A673 (cell line): ENCODE measurements at regions not wholly inside any gene's neighbourhood (a gene's known extent, or its start where the extent isn't known, plus 50 kb on each side); places are given as distances from the start of the nearest gene placed in this dataset.

Experiments
- CTCF ChIP-seq: fragments of 300-800, 200-600 bp; sonication (generic); conservative IDR thresholded peaks from 2 replicates; pipeline ENCODE4 v1.5.1; 2017; ENCODE audit warnings: low read depth, mild to moderate bottlenecking, antibody characterized with exemption, low read length, moderate library complexity, mixed read lengths
- EZH2 ChIP-seq: fragments of 200-600 bp; sonication (generic); IDR thresholded peaks from 2 replicates; pipeline ENCODE4 v1.6.1; 2017; ENCODE audit warnings: borderline replicate concordance, low read depth, mild to moderate bottlenecking, mixed read lengths, antibody characterized with exemption, low read length; ENCODE audit not compliant: poor library complexity, severe bottlenecking

DNA sequence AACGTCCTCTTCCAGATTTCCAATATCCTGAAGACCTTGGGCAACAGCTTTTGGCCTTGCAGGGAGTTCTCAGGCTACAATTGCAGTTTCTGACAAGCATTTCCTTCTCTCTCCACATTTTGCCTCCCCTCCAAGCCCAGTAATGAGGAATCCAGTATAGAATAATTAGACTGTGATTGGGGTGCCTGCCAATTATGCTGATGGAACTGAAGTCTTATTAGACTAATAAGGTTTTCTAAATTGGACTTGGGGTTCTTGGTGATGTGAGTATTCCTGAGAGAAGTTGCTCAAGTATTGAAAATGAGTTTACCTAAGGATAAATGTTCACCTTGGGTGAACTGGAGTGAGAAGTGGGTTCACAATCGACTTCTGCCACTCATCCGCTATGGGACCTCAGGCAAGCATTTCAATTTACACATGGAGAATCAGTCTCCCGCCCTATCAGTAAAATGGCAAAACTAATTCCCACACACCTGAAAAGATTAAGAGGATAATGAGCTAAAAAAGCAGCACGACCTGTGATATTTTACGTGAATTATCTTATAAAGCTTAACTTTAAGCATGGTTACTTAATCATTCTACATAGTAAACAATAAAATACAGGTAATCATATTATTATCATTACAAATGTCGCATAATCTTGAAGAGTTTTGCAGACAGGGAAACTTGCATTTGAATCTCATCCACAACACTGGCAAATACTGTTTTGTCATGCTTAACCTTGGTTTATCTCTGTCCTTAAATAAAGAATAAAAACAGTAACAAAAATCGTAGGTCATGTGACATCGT lies 628.0 kb downstream of the TMEM114 start:
- no peak for TF ChIP-seq CTCF
- no peak for TF ChIP-seq EZH2
